GM12878 (cell line): ENCODE measurements at regions not wholly inside any gene's neighbourhood (a gene's known extent, or its start where the extent isn't known, plus 50 kb on each side); places are given as distances from the start of the nearest gene placed in this dataset.

Experiments used
- ATAC-seq: fragments of 200-7000 bp; cut with Tn5 transposase; 3 replicates; pipeline ENCODE4 v1.9.1; 2020; ENCODE audit warnings: mild to moderate bottlenecking, moderate library complexity
- BruUV-seq: library from RNA; stranded (reverse); fragments of 400-500 nt; replicated peaks from 2 replicates; lab custom pipeline; 2021; lab: Mats Ljungman, UMichigan
- CTCF ChIA-PET: fragments of 300-600 bp; sonication (Branson Sonifier 250); formaldehyde crosslinking; extraction: SDS; loops from one replicate; lab custom pipeline; 2021; ENCODE audit warnings: inconsistent platforms; lab: Yijun Ruan, JAX
- POLR2A ChIA-PET: fragments of 350-600 bp; formaldehyde crosslinking; extraction: SDS; loops from one replicate; lab custom pipeline; 2021; ENCODE audit warnings: inconsistent platforms; lab: Charles Lee
- RAD21 ChIA-PET: fragments of 300-600 bp; sonication (Branson Sonifier 250); formaldehyde crosslinking; loops from one replicate; lab custom pipeline; 2023; ENCODE audit warnings: antibody characterized with exemption; ENCODE audit not compliant: unreplicated experiment; lab: Charles Lee
- SMC1A ChIA-PET: fragments of 300-600 bp; sonication (Branson Sonifier 250); formaldehyde crosslinking; loops from one replicate; lab custom pipeline; 2023; ENCODE audit not compliant: unreplicated experiment, uncharacterized antibody; lab: Charles Lee
- DNase-seq: peaks from one replicate; pipeline ENCODE4 v3.0.0-alpha.2; 2011; ENCODE audit warnings: low read depth, low spot score
- FAIRE-seq: peaks from 3 replicates; lab custom pipeline; 2011; peaks lifted over from hg19 to GRCh38; lab: Jason Lieb, UNC
- H2AFZ ChIP-seq: 2 replicates; pipeline ENCODE4 v1.6.0; 2011; ENCODE audit warnings: low read depth, low read length, control low read depth; ENCODE audit not compliant: control insufficient read depth
- H3K27ac ChIP-seq: 2 replicates; pipeline ENCODE4 v1.5.1; 2011; ENCODE audit warnings: control low read depth; ENCODE audit not compliant: control insufficient read depth, insufficient read depth
- H3K27me3 ChIP-seq, 2 experiments: replicated peaks in 1 of 2; 2 replicates each; pipeline versions ENCODE4 v1.6.0 to v1.6.1; 2011; ENCODE audit warnings: low read length in 1 of 2; ENCODE audit not compliant: control insufficient read depth in 2 of 2, insufficient read depth in 2 of 2
- H3K36me3 ChIP-seq, 2 experiments: 2 replicates each; pipeline ENCODE4 v1.5.1; 2011; ENCODE audit warnings: low read length in 1 of 2; ENCODE audit not compliant: control insufficient read depth in 2 of 2, insufficient read depth in 2 of 2
- H3K4me1 ChIP-seq: 2 replicates; pipeline ENCODE4 v1.6.1; 2011; ENCODE audit warnings: mild to moderate bottlenecking, low read length, moderate library complexity, mixed read lengths; ENCODE audit not compliant: control insufficient read depth, insufficient read depth
- H3K4me2 ChIP-seq: 2 replicates; pipeline ENCODE4 v1.6.0; 2011; ENCODE audit warnings: control low read depth; ENCODE audit not compliant: control insufficient read depth, insufficient read depth
- H3K4me3 ChIP-seq: fragments of 200-600 bp; sonication (generic); 2 replicates; pipeline ENCODE4 v1.5.1; 2016
- H3K79me2 ChIP-seq: 2 replicates; pipeline ENCODE4 v1.6.0; 2011; ENCODE audit warnings: low read length; ENCODE audit not compliant: control insufficient read depth, insufficient read depth
- H3K9ac ChIP-seq: 2 replicates; pipeline ENCODE4 v1.8.0; 2011; ENCODE audit warnings: low read length, control low read depth, mixed read lengths; ENCODE audit not compliant: control insufficient read depth, insufficient read depth
- H3K9me3 ChIP-seq: replicated peaks from 3 replicates; pipeline ENCODE4 v1.5.1; 2011; ENCODE audit warnings: mild to moderate bottlenecking, low read length; ENCODE audit not compliant: control insufficient read depth, insufficient read depth
- H4K20me1 ChIP-seq: 2 replicates; pipeline ENCODE4 v1.6.0; 2011; ENCODE audit not compliant: control insufficient read depth, insufficient read depth
- ELK1 ChIP-seq: IDR thresholded peaks from 2 replicates; pipeline ENCODE4 v1.6.1; 2012; ENCODE audit warnings: low read depth, low read length, improper control_type of control experiment
- JUNB ChIP-seq: IDR thresholded peaks from 2 replicates; pipeline ENCODE4 v1.6.1; 2016; ENCODE audit warnings: antibody characterized with exemption, mild to moderate bottlenecking
- MEF2A ChIP-seq: IDR thresholded peaks from 2 replicates; pipeline ENCODE4 v1.6.1; 2011; ENCODE audit warnings: low read depth, mild to moderate bottlenecking, low read length, moderate library complexity; ENCODE audit not compliant: insufficient read depth
- MTA2 ChIP-seq: fragments of 450-650 bp; IDR thresholded peaks from 2 replicates; pipeline ENCODE4 v1.6.1; 2016; ENCODE audit warnings: low read depth, mild to moderate bottlenecking, moderate library complexity
- NFIC ChIP-seq: IDR thresholded peaks from 2 replicates; pipeline ENCODE4 v1.6.1; 2012; ENCODE audit warnings: low read depth, mild to moderate bottlenecking, inconsistent platforms, low read length, moderate library complexity
- RBBP5 ChIP-seq: fragments of 200-600 bp; sonication (generic); conservative IDR thresholded peaks from 2 replicates; pipeline ENCODE4 v1.6.1; 2016
- REST ChIP-seq: IDR thresholded peaks from 2 replicates; pipeline ENCODE4 v1.6.1; 2012; ENCODE audit warnings: mild to moderate bottlenecking, low read depth, low read length
- USF1 ChIP-seq: IDR thresholded peaks from 2 replicates; pipeline ENCODE4 v1.6.1; 2011; ENCODE audit warnings: borderline replicate concordance, low read depth, mild to moderate bottlenecking, moderate library complexity, mixed read lengths, low read length; ENCODE audit not compliant: insufficient read depth; ENCODE audit errors: extremely low read length
- ZBTB4 ChIP-seq: fragments of 450-650 bp; formaldehyde crosslinking; IDR thresholded peaks from 2 replicates; pipeline ENCODE4 v1.4.0; 2022; ENCODE audit warnings: mild to moderate bottlenecking, moderate library complexity
- WGBS: methylation state at CpG from one replicate; pipeline ENCODE4 v1.1.6; 2016; ENCODE audit warnings: low lambda C conversion rate; ENCODE audit not compliant: insufficient replicate concordance, insufficient coverage; ENCODE audit errors: missing lambda C conversion rate; 5-methylcytosine and 5-hydroxymethylcytosine counted together
- in situ Hi-C: fragments of 300-500 bp; cut with MboI; formaldehyde crosslinking; loops from 9 replicates; pipeline ENCODE4 v1.14.3; 2018; ENCODE audit warnings: mixed read lengths
- intact Hi-C: fragments of 100-400 bp; cut with micrococcal nuclease; formaldehyde crosslinking; loops from one replicate; pipeline ENCODE4 v1.14.2; 2022; ENCODE audit not compliant: unreplicated experiment

GRCh38 chr7:52752891-52753290 is 282.5 kb upstream of the POM121L12 start:
- no peaks in the 10 kb centered on the region for H3K36me3 ChIP-seq
- FAIRE-seq (no peak), DNase-seq (no peak), ATAC-seq (no peak)
- TF ChIP-seq JUNB (no peak), MEF2A (no peak), NFIC (no peak), ZBTB4 (CRISPR knock-in tag) (no peak)
- ChIA-PET SMC1A (no interaction called here), POLR2A (no interaction called here), CTCF (no interaction called here), RAD21 (no interaction called here)
- no peak overlapping the region for H3K9ac ChIP-seq
- no peak overlapping the region for H3K4me3 ChIP-seq
- BruUV-seq = no TSS peak
- H3K27ac ChIP-seq = no peak overlapping the region
- H3K79me2 ChIP-seq = no peaks in the 10 kb centered on the region
- WGBS = 34% methylated on average over 4 of the region's 4 CpGs
- H3K4me2 ChIP-seq = no peak overlapping the region
- no peaks in the 10 kb centered on the region for H3K4me1 ChIP-seq
- H2AFZ ChIP-seq = no peak overlapping the region
- intact Hi-C loops = no loop called here
- in situ Hi-C loops = no loop called here
- H3K27me3 ChIP-seq = no peaks in the 10 kb centered on the region
- no peaks in the 10 kb centered on the region for H3K9me3 ChIP-seq
- no peaks in the 10 kb centered on the region for H4K20me1 ChIP-seq

GRCh38 chr7:52749880-52750279 is 285.6 kb upstream of the POM121L12 start:
- ATAC-seq (no peak), FAIRE-seq (no peak), DNase-seq (no peak)
- Histone ChIP-seq H3K27ac (no peak overlapping the region), H4K20me1 (no peaks in the 10 kb centered on the region), H3K4me3 (no peak overlapping the region), H2AFZ (no peak overlapping the region), H3K9ac (no peak overlapping the region), H3K4me2 (no peak overlapping the region), H3K27me3 (no peaks in the 10 kb centered on the region), H3K9me3 (no peaks in the 10 kb centered on the region), H3K79me2 (no peaks in the 10 kb centered on the region), H3K36me3 (no peaks in the 10 kb centered on the region), H3K4me1 (no peaks in the 10 kb centered on the region)
- POLR2A ChIA-PET = no interaction called here
- RAD21 ChIA-PET = no interaction called here
- intact Hi-C loops (no loop called here), in situ Hi-C loops (no loop called here)
- SMC1A ChIA-PET = no interaction called here
- BruUV-seq = no TSS peak
- 10% methylated on average over 4 of the region's 4 CpGs for WGBS
- CTCF ChIA-PET = no interaction called here
- TF ChIP-seq REST (no peak), RBBP5 (no peak), USF1 (no peak), ELK1 (no peak), MTA2 (no peak)
